GM12875 (cell line): ENCODE measurements at regions not wholly inside any gene's neighbourhood (a gene's known extent, or its start where the extent isn't known, plus 50 kb on each side); places are given as distances from the start of the nearest gene placed in this dataset.
"Not testable (repeated sequence)": the region's sequence is repeated elsewhere in the genome, so short reads cannot be mapped to it uniquely, and the experiment has no call there.

Source experiments
- H3K4me3 ChIP-seq: one replicate; pipeline ENCODE4 v1.5.1; 2011; ENCODE audit warnings: low read depth, low read length, control low read depth
- CTCF ChIP-seq: IDR thresholded peaks from 2 replicates; pipeline ENCODE4 v1.5.1; 2011; ENCODE audit warnings: low read depth, mild to moderate bottlenecking, control low read depth, inconsistent platforms, low read length, moderate library complexity, borderline replicate concordance; ENCODE audit not compliant: insufficient read depth

- H3K4me3 ChIP-seq = no peak overlapping the region
- no peak for TF ChIP-seq CTCF
These were observed 452.7 kb downstream of the PREX1 start for GRCh38 chr20:48374991-48375595.

GRCh38 chr20:48374031-48374907 lies 453.5 kb downstream of the PREX1 start:
- H3K4me3 ChIP-seq = not testable (repeated sequence)

- no peak overlapping the region for H3K4me3 ChIP-seq
- TF ChIP-seq CTCF = no peak
These were observed 454.3 kb downstream of the PREX1 start for GRCh38 chr20:48373555-48373934.

- H3K4me3 ChIP-seq = not testable (repeated sequence)
These were observed 454.8 kb downstream of the PREX1 start for GRCh38 chr20:48372851-48373554.

- TF ChIP-seq CTCF = no peak
- H3K4me3 ChIP-seq = no peak overlapping the region
These were observed 456.6 kb downstream of the PREX1 start for GRCh38 chr20:48371211-48371610.

GRCh38 chr20:48368580-48369021 lies 459.2 kb downstream of the PREX1 start:
- not testable (repeated sequence) for H3K4me3 ChIP-seq

- H3K4me3 ChIP-seq = not testable (repeated sequence)
These were observed 460.0 kb downstream of the PREX1 start for GRCh38 chr20:48367541-48368358.

GRCh38 chr20:48366230-48366629 lies 461.6 kb downstream of the PREX1 start:
- TF ChIP-seq CTCF = no peak
- no peak overlapping the region for H3K4me3 ChIP-seq
